ENCODE measurements at regions not wholly inside any gene's neighbourhood (a gene's known extent, or its start where the extent isn't known, plus 50 kb on each side); places are given as distances from the start of the nearest gene placed in this dataset.
A peak's percentile ranks its signal among the peaks of the same experiment; 100 is the strongest.

DNA sequence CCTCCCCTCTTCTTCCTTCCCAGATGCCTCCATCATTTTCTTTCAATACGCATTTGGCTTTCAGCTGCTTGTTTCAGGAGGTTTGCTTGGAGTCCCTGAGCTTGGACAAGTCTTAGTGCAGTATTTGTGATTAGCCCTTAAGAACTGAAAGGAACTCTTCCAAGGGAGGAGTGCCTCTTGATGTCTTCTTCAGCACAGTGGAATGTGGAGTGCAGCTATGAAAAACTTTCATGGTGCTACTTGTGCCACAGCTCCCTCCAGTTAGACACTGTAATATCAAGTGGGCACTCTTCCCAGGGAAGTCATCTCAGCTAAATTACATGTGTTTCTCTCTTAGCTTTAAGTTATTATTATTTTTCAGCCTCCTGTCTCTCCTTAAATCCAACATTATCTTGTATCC lies 173.1 kb downstream of the NECTIN3 start:
- no peak overlapping the region for H3K4me3 ChIP-seq (ENCODE audit: low read depth, low read length)
- DNase-seq (ENCODE audit: low read depth) = no peak
- TF ChIP-seq, protein P1, sequence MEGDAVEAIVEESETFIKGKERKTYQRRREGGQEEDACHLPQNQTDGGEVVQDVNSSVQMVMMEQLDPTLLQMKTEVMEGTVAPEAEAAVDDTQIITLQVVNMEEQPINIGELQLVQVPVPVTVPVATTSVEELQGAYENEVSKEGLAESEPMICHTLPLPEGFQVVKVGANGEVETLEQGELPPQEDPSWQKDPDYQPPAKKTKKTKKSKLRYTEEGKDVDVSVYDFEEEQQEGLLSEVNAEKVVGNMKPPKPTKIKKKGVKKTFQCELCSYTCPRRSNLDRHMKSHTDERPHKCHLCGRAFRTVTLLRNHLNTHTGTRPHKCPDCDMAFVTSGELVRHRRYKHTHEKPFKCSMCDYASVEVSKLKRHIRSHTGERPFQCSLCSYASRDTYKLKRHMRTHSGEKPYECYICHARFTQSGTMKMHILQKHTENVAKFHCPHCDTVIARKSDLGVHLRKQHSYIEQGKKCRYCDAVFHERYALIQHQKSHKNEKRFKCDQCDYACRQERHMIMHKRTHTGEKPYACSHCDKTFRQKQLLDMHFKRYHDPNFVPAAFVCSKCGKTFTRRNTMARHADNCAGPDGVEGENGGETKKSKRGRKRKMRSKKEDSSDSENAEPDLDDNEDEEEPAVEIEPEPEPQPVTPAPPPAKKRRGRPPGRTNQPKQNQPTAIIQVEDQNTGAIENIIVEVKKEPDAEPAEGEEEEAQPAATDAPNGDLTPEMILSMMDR (conservative IDR thresholded peaks at IDR 0.05; ENCODE audit: low read depth, low read length) = no peak

DNA sequence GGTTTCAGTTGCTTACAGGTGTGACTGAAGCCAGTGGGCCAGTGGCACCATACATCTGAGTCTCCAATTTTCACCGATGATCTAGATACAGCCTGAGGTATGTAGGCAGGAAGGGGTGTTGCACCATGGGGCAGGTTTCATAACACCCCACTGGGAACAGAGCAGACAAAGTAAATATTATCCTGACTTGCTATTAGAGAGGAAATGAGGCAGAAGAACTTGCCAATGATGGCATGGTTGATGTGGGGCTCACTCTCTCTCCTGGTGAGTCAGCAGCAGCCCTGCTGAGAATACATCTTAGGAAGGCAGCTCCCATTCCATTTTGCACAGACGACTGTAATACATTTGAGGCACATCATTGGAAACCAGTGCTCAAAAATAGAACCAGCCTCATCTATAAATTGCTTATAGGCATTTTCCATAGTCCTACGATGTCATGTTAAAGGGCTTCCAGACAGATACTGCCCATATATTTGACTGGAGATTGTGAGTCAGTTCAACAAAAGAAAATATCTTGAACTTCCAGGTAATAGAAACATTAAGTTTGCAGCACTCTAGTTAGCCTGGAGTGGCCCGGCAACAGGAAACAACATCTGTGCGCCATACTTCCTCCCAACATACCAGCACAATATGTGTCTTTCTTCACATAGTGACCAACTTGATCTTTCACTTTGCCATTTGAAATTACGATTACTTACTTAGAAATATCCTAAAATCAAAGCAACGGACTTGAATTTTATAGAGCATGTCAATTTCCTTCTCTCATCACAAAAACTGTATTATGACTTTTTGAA lies 175.5 kb downstream of the NECTIN3 start:
- TF ChIP-seq, protein P1 (conservative IDR thresholded peaks at IDR 0.05; ENCODE audit: low read depth, low read length) = no peak
- DNase-seq (ENCODE audit: low read depth) = peak; percentile 82

DNA sequence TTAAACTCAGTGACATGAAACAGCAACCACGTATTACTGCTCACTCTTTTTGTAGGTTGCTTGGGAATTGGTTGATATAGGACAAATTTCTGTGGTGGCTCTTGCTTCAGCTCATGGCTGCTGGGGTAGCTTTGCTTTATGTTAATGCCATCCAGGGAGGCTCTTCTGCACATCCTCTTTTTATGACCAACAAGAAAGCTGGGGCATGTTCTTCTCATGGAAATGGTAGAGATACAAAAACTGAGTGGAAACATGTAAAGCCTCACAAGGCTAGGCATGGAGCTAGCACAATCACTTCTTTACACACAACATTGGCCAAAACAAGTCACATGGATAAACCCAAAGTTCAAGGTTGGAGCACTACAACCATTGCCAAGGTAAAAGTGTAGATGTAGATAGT lies 176.8 kb downstream of the NECTIN3 start:
- no peak for DNase-seq (ENCODE audit: low read depth)
- H3K4me3 ChIP-seq (ENCODE audit: low read depth, low read length) = no peak overlapping the region
- TF ChIP-seq, protein P1 (conservative IDR thresholded peaks at IDR 0.05; ENCODE audit: low read depth, low read length) = no peak

More for the DNA sequence above, 175.5 kb downstream of the NECTIN3 start:
- no peak overlapping the region for H3K4me3 ChIP-seq (ENCODE audit: low read depth, low read length)

DNA sequence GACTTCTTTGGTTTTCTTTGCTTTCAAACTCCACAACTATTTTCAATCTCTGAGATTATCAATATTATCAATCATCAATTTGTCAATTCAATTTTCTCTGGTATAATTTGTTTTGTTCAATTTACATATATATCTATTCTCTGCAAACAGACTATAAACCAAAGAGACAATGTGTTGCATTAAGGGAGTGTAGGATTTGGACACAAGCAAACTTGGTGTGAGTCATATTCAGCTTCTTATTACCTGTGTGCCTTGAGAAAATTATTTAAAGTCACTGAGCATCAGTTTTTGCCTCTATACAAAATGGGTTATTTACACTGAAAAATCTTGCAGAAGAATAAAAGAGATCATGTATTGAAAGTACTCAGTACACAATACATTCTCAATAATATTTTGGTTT lies 177.8 kb downstream of the NECTIN3 start:
- H3K4me3 ChIP-seq (ENCODE audit: low read depth, low read length) = no peak overlapping the region
- DNase-seq (ENCODE audit: low read depth) = no peak
- TF ChIP-seq, protein P1 (conservative IDR thresholded peaks at IDR 0.05; ENCODE audit: low read depth, low read length) = no peak

DNA sequence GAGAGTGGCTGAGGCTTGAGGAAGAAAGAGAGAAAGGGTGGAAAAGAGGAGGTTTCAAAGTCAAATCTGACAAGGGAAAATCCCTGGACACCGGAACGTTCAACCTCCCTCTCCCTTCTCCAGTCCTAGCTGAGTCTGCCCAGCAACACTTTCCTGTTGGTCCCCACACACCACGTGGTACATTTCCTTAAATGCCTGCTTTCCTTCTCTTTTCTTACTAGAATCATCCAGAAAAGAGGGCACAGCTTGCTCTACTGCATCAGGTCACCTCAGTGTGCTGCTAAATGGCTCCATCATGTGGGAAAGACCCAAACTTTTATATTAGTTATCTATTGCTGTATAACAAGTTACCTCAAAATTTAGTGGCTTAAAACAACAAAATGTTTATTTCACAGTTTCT lies 181.2 kb downstream of the NECTIN3 start:
- DNase-seq (ENCODE audit: low read depth) = peak; percentile 41

DNA sequence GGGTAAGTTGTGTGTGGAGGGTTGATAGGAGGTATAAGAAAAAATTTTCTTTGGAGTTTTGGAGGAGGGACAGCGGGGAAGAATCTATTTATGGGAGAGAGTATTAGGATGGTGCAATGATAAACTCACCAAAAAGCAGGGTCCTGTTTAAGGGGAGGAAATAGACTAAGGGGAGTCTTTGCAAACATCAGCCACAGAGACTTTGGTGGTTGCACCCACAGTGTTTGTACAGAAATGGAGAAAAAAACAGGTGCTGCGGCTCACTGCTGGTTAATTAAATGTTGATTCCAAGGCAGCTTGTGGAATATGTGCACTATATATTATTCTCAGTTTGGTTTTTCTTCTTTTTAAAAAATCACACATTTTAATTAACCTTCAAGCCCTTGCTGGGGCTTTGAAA lies 182.1 kb downstream of the NECTIN3 start:
- TF ChIP-seq, protein P1 (conservative IDR thresholded peaks at IDR 0.05; ENCODE audit: low read depth, low read length) = no peak
- DNase-seq (ENCODE audit: low read depth) = no peak
- no peak overlapping the region for H3K4me3 ChIP-seq (ENCODE audit: low read depth, low read length)

More for the DNA sequence above, 181.2 kb downstream of the NECTIN3 start:
- peak overlapping the region; percentile 43 for H3K4me3 ChIP-seq (ENCODE audit: low read depth, low read length)
- TF ChIP-seq, protein P1 (conservative IDR thresholded peaks at IDR 0.05; ENCODE audit: low read depth, low read length) = peak; percentile 32

DNA sequence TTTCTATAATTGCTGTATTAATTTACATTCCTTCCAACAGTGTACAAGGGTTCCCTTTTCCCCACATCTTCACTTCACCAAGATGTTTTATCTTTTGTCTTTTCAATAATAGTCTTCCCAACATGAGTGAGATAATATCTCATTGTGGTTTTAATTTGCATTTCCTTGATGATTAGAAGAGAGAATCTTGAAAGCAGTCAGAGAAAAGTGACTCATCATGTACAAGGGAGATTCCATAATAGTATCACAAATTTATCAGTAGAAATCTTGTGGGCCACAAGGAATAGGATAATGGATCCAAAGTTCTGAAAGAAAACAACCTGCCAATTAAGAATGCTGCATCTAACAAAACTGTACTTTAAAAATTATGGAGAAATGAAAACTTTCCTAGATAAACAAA lies 189.3 kb downstream of the NECTIN3 start:
- no peak overlapping the region for H3K4me3 ChIP-seq (ENCODE audit: low read depth, low read length)
- no peak for DNase-seq (ENCODE audit: low read depth)
- TF ChIP-seq, protein P1 (conservative IDR thresholded peaks at IDR 0.05; ENCODE audit: low read depth, low read length) = no peak

Data from epithelial cell of proximal tubule (primary cell).